VCaP (cell line): ENCODE measurements at regions not wholly inside any gene's neighbourhood (a gene's known extent, or its start where the extent isn't known, plus 50 kb on each side); places are given as distances from the start of the nearest gene placed in this dataset.

ENCODE experiments used
- H3K27ac ChIP-seq: fragments of 450-650 bp; 2 replicates; pipeline ENCODE4 v1.5.1; 2017
- CTCF ChIP-seq: fragments of 450-650 bp; conservative IDR thresholded peaks from 2 replicates; pipeline ENCODE4 v1.5.1; 2017; ENCODE audit warnings: mild to moderate bottlenecking, moderate library complexity

GRCh38 chr5:174311531-174312269 lies 266.2 kb downstream of the NSG2 start:
- H3K27ac ChIP-seq, result peak overlapping the region; percentile 81; the same call in 1 of the 2 replicates
- peak; percentile 100 for TF ChIP-seq CTCF

GRCh38 chr5:174312270-174312617 lies 266.7 kb downstream of the NSG2 start:
- H3K27ac ChIP-seq, result peak overlapping the region; percentile 81; the same call in 1 of the 2 replicates
- peak; percentile 42; the same call in 1 of the 2 replicates for TF ChIP-seq CTCF

GRCh38 chr5:174312641-174313040 lies 267.1 kb downstream of the NSG2 start:
- no peak for TF ChIP-seq CTCF
- peak overlapping the region; percentile 81; the same call in 1 of the 2 replicates for H3K27ac ChIP-seq

GRCh38 chr5:174313615-174314014 lies 268.1 kb downstream of the NSG2 start:
- no peak for TF ChIP-seq CTCF

GRCh38 chr5:174314261-174314660 lies 268.8 kb downstream of the NSG2 start:
- H3K27ac ChIP-seq, result no peak overlapping the region
- no peak for TF ChIP-seq CTCF

More at GRCh38 chr5:174313615-174314014, 268.1 kb downstream of the NSG2 start:
- H3K27ac ChIP-seq, result no peak overlapping the region

- no peak overlapping the region for H3K27ac ChIP-seq
- no peak for TF ChIP-seq CTCF
These were observed 270.0 kb downstream of the NSG2 start for GRCh38 chr5:174315471-174315870.

GRCh38 chr5:174315871-174316270 lies 270.4 kb downstream of the NSG2 start:
- no peak for TF ChIP-seq CTCF
- H3K27ac ChIP-seq, result peak overlapping the region; percentile 7; the same call in 1 of the 2 replicates
